NCI-H748 (cell line): ENCODE measurements at regions not wholly inside any gene's neighbourhood (a gene's known extent, or its start where the extent isn't known, plus 50 kb on each side); places are given as distances from the start of the nearest gene placed in this dataset.
"Not testable (repeated sequence)": the region's sequence is repeated elsewhere in the genome, so short reads cannot be mapped to it uniquely, and the experiment has no call there.

Experiments used
- DNase-seq: peaks from one replicate; lab custom pipeline; 2025; ENCODE audit not compliant: unreplicated experiment; lab: John Stamatoyannopoulos, UW

GRCh38 chr3:69491975-69492374 lies 106.1 kb upstream of the FRMD4B start:
- no peak for DNase-seq

DNA sequence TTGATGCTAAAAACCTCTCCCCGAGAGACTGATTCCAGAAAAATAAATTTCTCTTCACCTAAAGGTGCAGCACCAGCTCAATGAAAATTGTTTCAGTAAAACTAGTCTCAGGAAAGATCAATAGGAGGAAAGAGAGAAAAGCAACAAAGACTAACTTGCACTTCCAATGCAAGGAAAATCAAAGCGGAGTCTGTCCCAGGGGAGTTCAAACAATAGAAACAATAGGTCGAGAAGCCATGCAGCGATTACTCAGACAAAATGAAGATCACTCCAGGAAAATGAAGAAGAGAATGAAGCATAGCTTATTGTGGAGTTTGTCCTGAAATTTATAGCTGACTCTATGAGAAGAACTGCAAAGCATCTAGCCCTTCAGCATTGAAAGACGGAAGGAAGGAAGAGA lies 105.1 kb upstream of the FRMD4B start:
- no peak for DNase-seq

GRCh38 chr3:69490235-69490634 lies 104.3 kb upstream of the FRMD4B start:
- DNase-seq: no peak

GRCh38 chr3:69488026-69488425 lies 102.1 kb upstream of the FRMD4B start:
- DNase-seq: no peak

DNA sequence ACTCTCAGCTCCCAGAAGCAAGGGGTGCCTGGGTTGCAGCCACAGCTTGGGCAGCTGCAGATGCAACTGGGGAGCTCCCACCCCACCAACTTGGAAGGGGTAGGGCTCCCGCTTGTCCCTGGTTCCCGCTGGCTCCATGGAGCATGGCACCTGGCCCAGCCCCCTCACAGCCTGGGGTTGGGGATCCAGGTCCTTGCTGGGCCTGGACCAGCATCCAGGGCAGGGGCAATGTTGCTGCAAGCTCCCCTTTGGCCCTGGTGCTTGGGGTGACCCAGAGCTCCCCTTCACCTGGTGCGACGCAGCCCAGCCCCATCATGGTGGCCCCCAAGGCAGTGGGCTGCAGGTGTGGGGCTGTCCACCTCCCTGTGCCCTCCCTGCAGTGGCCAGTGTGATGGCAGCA lies 99.6 kb upstream of the FRMD4B start:
- DNase-seq: no peak

DNA sequence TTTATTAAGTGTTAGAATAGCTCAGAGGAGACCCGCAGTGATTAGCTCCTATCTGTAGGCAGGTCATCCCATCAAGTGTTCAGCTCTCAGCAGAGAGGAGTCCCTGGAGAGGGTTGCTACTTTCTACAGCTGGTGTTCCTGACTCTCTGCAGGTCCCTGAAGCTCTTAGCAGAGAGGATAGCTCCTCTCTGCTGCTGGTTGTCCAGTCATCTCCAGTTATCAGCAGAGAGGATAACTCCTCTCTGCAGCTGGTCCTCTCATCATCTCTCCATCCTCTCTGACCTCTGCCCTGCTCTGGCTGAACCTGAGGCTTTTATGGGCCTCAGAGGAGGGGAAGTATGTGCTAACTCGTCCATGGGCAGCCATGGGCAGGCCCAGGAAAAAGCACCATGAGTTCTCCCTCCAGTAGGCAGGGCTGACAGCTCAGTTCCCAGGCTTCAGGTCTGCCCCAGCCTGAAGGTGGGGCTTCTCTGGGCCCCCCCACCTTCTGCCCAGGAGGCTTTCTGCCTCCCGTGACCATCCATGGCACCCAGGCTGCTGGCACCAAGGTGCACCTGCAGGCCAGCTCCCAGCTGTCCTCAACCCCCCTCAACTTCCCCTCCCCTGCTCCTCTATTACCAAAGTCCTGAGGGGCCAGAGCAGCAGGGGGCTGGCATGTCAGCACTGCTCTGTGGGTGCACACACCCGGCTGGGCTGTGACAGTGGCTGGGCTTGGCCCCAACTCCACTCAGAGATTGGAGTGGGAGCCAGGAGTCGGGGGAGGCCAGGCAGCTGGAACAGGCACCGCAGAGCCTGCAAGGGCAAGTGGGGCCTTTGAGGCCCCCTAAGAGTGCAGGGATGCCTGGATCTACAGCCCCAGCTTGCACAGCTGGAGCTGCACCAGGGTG lies 98.9 kb upstream of the FRMD4B start:
- DNase-seq: no peak

- DNase-seq: no peak
Observed at GRCh38 chr3:69483449-69483848, 97.6 kb upstream of the FRMD4B start.

DNA sequence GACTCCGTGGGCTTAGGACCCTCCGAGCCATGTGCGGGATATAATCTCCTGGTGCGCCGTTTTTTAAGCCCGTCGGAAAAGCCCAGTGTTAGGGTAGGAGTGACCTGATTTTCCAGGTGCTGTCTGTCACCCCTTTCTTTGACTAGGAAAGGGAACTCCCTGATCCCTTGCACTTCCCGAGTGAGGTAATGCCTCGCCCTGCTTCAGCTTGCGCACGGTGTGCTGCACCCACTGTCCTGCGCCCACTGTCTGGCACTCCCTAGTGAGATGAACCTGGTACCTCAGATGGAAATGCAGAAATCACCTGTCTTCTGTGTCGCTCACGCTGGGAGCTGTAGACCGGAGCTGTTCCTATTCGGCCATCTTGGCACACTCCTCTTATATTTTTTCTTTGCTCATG lies 95.1 kb upstream of the FRMD4B start:
- not testable (repeated sequence) for DNase-seq

DNA sequence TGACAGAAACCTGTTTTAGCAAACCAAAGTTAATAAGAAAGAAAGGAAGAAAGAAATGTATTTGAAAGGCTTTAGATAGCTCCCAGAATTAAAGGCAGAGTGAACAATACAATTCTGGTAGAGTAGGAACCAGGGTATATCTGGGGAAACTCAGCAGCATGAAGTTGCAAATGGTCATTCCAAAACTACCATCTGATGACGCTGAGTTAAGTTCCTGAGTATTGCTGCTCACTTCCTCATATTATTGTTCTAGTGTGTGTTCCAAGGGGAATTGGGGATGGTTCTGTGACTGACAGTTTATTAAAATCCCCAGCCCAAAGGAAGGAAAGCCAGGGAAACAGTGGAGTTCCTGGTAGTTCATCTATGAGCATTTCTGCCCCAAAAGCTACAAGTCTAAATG lies 88.3 kb upstream of the FRMD4B start:
- no peak for DNase-seq

- no peak for DNase-seq
Observed at GRCh38 chr3:69472093-69472492, 86.2 kb upstream of the FRMD4B start.

DNA sequence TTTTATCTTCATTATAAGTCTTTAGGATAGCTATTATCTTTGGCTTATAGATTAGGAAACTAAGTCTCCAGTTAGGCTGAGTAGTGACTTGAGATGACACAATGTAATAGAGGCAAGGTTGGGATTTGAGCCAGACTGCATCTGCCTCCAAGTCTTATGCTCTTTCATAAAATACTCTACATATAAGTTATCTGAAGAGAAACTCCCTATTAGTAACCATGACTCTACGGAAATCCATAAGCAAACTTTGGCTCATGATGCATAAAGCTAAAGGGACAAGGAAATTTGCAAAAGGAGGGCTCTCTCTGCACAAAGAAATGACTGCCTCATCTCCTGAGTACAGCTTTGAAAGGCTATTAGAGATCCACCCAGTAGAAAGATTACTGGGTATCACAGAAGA lies 77.6 kb upstream of the FRMD4B start:
- DNase-seq: no peak

- DNase-seq: no peak
Observed at GRCh38 chr3:69462826-69463100, 76.9 kb upstream of the FRMD4B start.

- DNase-seq: no peak
Observed at GRCh38 chr3:69462022-69462825, 76.3 kb upstream of the FRMD4B start.

- DNase-seq: no peak
Observed at GRCh38 chr3:69460034-69460433, 74.1 kb upstream of the FRMD4B start.

- no peak for DNase-seq
Observed at GRCh38 chr3:69458803-69459365, 73.0 kb upstream of the FRMD4B start.

- DNase-seq: no peak
Observed at GRCh38 chr3:69456631-69457030, 70.7 kb upstream of the FRMD4B start.

DNA sequence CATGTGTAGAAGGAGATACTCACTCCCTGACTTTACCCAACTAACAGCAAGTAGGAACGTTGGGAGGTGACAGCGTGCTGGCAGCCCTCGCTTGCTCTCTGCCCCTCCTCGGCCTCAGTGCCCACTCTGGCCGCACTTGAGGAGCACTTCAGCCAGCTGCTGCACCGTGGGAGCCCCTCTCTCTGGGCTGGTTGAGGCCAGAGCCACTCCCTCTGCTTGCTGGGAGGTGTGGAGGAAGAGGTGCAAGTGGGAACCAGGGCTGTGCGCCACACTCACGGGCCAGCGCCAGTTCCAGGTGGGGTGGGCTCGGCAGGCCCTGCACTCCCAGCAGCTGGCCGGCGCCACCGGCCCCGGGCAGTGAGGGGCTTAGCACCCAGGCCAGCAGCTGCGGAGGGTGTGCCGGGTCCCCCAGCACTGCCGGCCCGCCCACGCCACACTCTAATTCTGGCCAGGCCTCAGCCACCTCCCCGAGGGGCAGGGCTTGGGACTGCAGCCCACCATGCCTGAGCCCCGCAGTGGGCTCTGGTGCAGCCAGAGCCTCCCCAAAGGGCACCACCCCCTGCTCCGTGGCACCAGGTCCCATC lies 68.4 kb upstream of the FRMD4B start:
- DNase-seq: no peak

- no peak for DNase-seq
Observed at GRCh38 chr3:69452295-69452694, 66.4 kb upstream of the FRMD4B start.

DNA sequence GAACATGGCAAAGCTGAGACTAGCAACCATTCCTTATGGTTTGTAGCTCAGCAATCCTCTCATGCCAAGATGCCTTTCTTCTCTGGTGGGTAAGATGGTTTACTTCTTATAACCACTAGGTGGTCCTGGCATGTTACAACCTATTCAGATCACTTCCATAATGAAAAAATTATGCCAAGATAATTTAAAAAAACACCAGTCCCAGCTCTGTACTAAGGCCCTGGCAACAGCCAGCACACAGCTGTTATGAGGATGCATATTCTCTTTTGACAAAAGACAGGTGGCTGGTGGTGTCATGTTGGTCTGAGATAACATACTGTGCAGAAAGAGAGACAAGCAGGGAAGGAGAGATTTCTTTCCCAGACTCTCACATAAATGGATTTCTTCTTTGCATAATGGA lies 65.7 kb upstream of the FRMD4B start:
- no peak for DNase-seq

GRCh38 chr3:69448877-69449276 lies 63.0 kb upstream of the FRMD4B start:
- no peak for DNase-seq

- DNase-seq: no peak
Observed at GRCh38 chr3:69446402-69447072, 60.6 kb upstream of the FRMD4B start.
